ENCODE measurements at regions not wholly inside any gene's neighbourhood (a gene's known extent, or its start where the extent isn't known, plus 50 kb on each side); places are given as distances from the start of the nearest gene placed in this dataset.

- no peak for TF ChIP-seq REST (IDR thresholded peaks at IDR 0.05; ENCODE audit: low read depth)
- no peak for TF ChIP-seq CEBPB (IDR thresholded peaks at IDR 0.05)
- no peak for TF ChIP-seq RAD21 (IDR thresholded peaks at IDR 0.05; ENCODE audit: low read depth)
- no peak for TF ChIP-seq MAX (IDR thresholded peaks at IDR 0.05)
- TF ChIP-seq TCF12 (IDR thresholded peaks at IDR 0.05; ENCODE audit: low read depth): no peak
Measured at GRCh38 chr4:44912980-44913379, 186.6 kb upstream of the GNPDA2 start.

- TF ChIP-seq USF1 (IDR thresholded peaks at IDR 0.05) (no peak), EGR1 (IDR thresholded peaks at IDR 0.05) (no peak), TCF12 (IDR thresholded peaks at IDR 0.05; ENCODE audit: low read depth) (no peak), TAF1 (IDR thresholded peaks at IDR 0.05; ENCODE audit: low read depth) (no peak), NFIC (IDR thresholded peaks at IDR 0.05) (no peak), YY1 (IDR thresholded peaks at IDR 0.05; ENCODE audit: low read depth) (no peak), MAX (IDR thresholded peaks at IDR 0.05) (no peak), FOXM1 (IDR thresholded peaks at IDR 0.05; ENCODE audit: borderline replicate concordance, low read depth) (no peak), CREB1 (IDR thresholded peaks at IDR 0.05; ENCODE audit: low read depth) (no peak), RAD21 (IDR thresholded peaks at IDR 0.05; ENCODE audit: low read depth) (no peak), REST (IDR thresholded peaks at IDR 0.05; ENCODE audit: low read depth) (no peak), EP300 (IDR thresholded peaks at IDR 0.05; ENCODE audit: borderline replicate concordance) (no peak), TEAD4 (IDR thresholded peaks at IDR 0.05) (no peak), ZBTB7A (IDR thresholded peaks at IDR 0.05; ENCODE audit: low read depth) (no peak), CEBPB (IDR thresholded peaks at IDR 0.05) (no peak)
Measured at GRCh38 chr4:44908565-44908964, 182.2 kb upstream of the GNPDA2 start.

- TF ChIP-seq TCF12 (IDR thresholded peaks at IDR 0.05; ENCODE audit: low read depth) (no peak), EP300 (IDR thresholded peaks at IDR 0.05; ENCODE audit: borderline replicate concordance) (no peak), NFIC (IDR thresholded peaks at IDR 0.05) (no peak), MAX (IDR thresholded peaks at IDR 0.05) (no peak), YY1 (IDR thresholded peaks at IDR 0.05; ENCODE audit: low read depth) (no peak)
Measured at GRCh38 chr4:44872246-44872645, 145.9 kb upstream of the GNPDA2 start.

GRCh38 chr4:44871133-44871532, 144.8 kb upstream of the GNPDA2 start:
- TF ChIP-seq TAF1 (IDR thresholded peaks at IDR 0.05; ENCODE audit: low read depth) (no peak), RAD21 (IDR thresholded peaks at IDR 0.05; ENCODE audit: low read depth) (no peak)

GRCh38 chr4:44869985-44870384, 143.6 kb upstream of the GNPDA2 start:
- TF ChIP-seq CREB1 (IDR thresholded peaks at IDR 0.05; ENCODE audit: low read depth): no peak
- TF ChIP-seq ZBTB7A (IDR thresholded peaks at IDR 0.05; ENCODE audit: low read depth): no peak
- TF ChIP-seq NFIC (IDR thresholded peaks at IDR 0.05): no peak
- TF ChIP-seq EGR1 (IDR thresholded peaks at IDR 0.05): no peak
- no peak for TF ChIP-seq CEBPB (IDR thresholded peaks at IDR 0.05)
- TF ChIP-seq YY1 (IDR thresholded peaks at IDR 0.05; ENCODE audit: low read depth): no peak
- no peak for TF ChIP-seq MAX (IDR thresholded peaks at IDR 0.05)
- no peak for TF ChIP-seq RAD21 (IDR thresholded peaks at IDR 0.05; ENCODE audit: low read depth)
- no peak for TF ChIP-seq TEAD4 (IDR thresholded peaks at IDR 0.05)
- no peak for TF ChIP-seq TAF1 (IDR thresholded peaks at IDR 0.05; ENCODE audit: low read depth)
- no peak for TF ChIP-seq USF1 (IDR thresholded peaks at IDR 0.05)
- no peak for TF ChIP-seq EP300 (IDR thresholded peaks at IDR 0.05; ENCODE audit: borderline replicate concordance)
- TF ChIP-seq REST (IDR thresholded peaks at IDR 0.05; ENCODE audit: low read depth): no peak
- no peak for TF ChIP-seq FOXM1 (IDR thresholded peaks at IDR 0.05; ENCODE audit: borderline replicate concordance, low read depth)
- no peak for TF ChIP-seq TCF12 (IDR thresholded peaks at IDR 0.05; ENCODE audit: low read depth)

All from Ishikawa (cell line).